Lung (tissue), 11 donors: ENCODE measurements at regions not wholly inside any gene's neighbourhood (a gene's known extent, or its start where the extent isn't known, plus 50 kb on each side); places are given as distances from the start of the nearest gene placed in this dataset.

ENCODE experiments used
- ATAC-seq: fragments of 200-7000 bp; cut with Tn5 transposase; one replicate; pipeline ENCODE4 v1.9.1; 2020; ENCODE audit warnings: moderate number of reproducible peaks; ENCODE audit not compliant: insufficient read depth, low FRiP score
- DNase-seq, 3 donors: peaks; one replicate each; pipeline ENCODE4 v3.0.0-alpha.2; 2013 to 2017
- H3K27ac ChIP-seq, 2 donors: one replicate each; pipeline ENCODE4 v1.5.1; 2013; ENCODE audit warnings: mild to moderate bottlenecking in 2 of 2, moderate library complexity in 2 of 2, control low read depth in 1 of 2, inconsistent platforms in 1 of 2, low read depth in 1 of 2, low read length in 1 of 2
- H3K27me3 ChIP-seq, 3 donors: one replicate each; pipeline ENCODE4 v1.5.1; 2013; ENCODE audit warnings: low read length in 2 of 3; ENCODE audit not compliant: control insufficient read depth in 3 of 3, insufficient read depth in 3 of 3
- H3K36me3 ChIP-seq, 4 donors: one replicate each; pipeline ENCODE4 v1.5.1; 2013; ENCODE audit warnings: low read length in 4 of 4, mild to moderate bottlenecking in 1 of 4, moderate library complexity in 1 of 4; ENCODE audit not compliant: control insufficient read depth in 4 of 4, insufficient read depth in 4 of 4
- H3K4me1 ChIP-seq, 5 donors: one replicate each; pipeline ENCODE4 v1.5.1; 2013; ENCODE audit warnings: low read length in 5 of 5, mild to moderate bottlenecking in 2 of 5, moderate library complexity in 1 of 5; ENCODE audit not compliant: control insufficient read depth in 5 of 5, insufficient read depth in 5 of 5
- H3K4me3 ChIP-seq: one replicate; pipeline ENCODE4 v1.5.1; 2013; ENCODE audit warnings: mild to moderate bottlenecking, control low read depth, moderate library complexity
- H3K9ac ChIP-seq, 2 donors: one replicate each; pipeline ENCODE4 v1.5.1; 2013; ENCODE audit warnings: low read length in 2 of 2, control low read depth in 1 of 2; ENCODE audit not compliant: insufficient read depth in 1 of 2
- H3K9me3 ChIP-seq, 4 donors: one replicate each; pipeline ENCODE4 v1.5.1; 2013; ENCODE audit warnings: low read length in 3 of 4, mild to moderate bottlenecking in 1 of 4, moderate library complexity in 1 of 4; ENCODE audit not compliant: control insufficient read depth in 4 of 4, insufficient read depth in 3 of 4
- WGBS, 2 donors: extraction: QIAGEN DNeasy Blood & Tissue Kit; methylation state at CpG; one replicate each; pipeline ENCODE4 v1.1.7; 2013; 5-methylcytosine and 5-hydroxymethylcytosine counted together
- TF ChIP-seq, protein P1 (sequence below): IDR thresholded peaks from 2 replicates; pipeline ENCODE4 v1.5.1; 2012; ENCODE audit warnings: mild to moderate bottlenecking; ENCODE audit errors: control extremely low read depth, extremely low read depth
- donor health status: control.
- donor health status: control.
- donor health status: Bipolar disorder and iron deficiency.
- donor health status: healthy.
- donor health status: DM: yes; HTN: yes; CAD: no.

DNA sequence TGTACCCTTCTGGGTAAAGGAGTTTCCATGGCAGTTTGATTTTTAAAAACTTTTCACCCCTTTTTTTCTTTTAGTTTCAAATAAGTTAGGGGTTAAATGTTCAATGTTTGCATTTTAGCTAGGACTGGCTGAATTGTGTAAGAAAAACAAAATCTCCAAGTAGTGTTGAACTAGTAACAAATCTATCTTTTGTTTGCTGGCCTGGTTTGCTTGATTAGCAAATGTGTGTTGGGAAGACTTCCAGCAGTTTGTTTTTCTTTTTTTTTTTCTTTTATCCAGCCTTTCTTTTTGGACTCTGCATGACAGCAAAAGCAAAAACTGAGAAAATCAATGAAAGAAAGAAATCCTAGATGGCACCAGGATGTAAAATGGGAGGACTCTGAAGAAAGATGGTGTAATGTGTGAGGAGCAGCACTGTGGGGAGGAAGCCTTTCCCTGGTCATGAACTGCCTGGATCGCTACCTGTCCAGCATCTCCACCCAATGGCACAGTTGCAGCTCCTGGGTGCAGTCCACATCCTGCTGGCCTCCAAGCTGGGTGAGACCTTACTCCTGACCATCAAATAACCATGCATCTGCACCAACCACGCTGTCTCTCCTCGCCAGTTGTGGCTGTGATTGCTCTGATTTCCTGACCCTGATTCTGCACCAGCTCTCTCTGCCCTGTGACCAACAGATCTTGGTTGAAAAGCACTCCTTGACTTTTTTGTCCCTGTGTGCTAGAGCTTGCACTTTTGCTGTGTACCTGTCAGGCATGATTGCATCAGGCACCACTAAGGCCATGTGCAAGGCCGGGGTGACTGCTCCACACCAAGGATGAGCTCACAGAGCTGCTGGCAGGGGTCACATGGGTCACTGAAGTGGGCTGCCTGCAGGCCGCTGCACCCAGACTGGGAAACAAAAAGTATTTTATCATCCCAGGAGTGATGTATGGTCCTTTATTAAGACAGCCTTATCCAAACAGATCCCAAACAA is 71.2 kb upstream of the ZNF236 start:
- H3K9ac ChIP-seq, result no peak overlapping the region
- H3K4me1 ChIP-seq, result peaks cover 0 to 7% (median 0%) of the 10 kb centered on the region in 5 donors
- H3K9me3 ChIP-seq, result peaks cover 0 to 10% (median 2%) of the 10 kb centered on the region in 4 donors
- TF ChIP-seq, protein P1, sequence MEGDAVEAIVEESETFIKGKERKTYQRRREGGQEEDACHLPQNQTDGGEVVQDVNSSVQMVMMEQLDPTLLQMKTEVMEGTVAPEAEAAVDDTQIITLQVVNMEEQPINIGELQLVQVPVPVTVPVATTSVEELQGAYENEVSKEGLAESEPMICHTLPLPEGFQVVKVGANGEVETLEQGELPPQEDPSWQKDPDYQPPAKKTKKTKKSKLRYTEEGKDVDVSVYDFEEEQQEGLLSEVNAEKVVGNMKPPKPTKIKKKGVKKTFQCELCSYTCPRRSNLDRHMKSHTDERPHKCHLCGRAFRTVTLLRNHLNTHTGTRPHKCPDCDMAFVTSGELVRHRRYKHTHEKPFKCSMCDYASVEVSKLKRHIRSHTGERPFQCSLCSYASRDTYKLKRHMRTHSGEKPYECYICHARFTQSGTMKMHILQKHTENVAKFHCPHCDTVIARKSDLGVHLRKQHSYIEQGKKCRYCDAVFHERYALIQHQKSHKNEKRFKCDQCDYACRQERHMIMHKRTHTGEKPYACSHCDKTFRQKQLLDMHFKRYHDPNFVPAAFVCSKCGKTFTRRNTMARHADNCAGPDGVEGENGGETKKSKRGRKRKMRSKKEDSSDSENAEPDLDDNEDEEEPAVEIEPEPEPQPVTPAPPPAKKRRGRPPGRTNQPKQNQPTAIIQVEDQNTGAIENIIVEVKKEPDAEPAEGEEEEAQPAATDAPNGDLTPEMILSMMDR, result no peak
- no peaks in the 10 kb centered on the region for H3K27me3 ChIP-seq
- ATAC-seq, result no peak
- peak in 1 of 3 donors; percentile 57 for DNase-seq
- H3K27ac ChIP-seq, result no peak overlapping the region
- no peaks in the 10 kb centered on the region for H3K36me3 ChIP-seq
- WGBS, 2 donors, result 89 to 92% methylated on average over 5 of the region's 5 CpGs
- H3K4me3 ChIP-seq, result no peak overlapping the region

DNA sequence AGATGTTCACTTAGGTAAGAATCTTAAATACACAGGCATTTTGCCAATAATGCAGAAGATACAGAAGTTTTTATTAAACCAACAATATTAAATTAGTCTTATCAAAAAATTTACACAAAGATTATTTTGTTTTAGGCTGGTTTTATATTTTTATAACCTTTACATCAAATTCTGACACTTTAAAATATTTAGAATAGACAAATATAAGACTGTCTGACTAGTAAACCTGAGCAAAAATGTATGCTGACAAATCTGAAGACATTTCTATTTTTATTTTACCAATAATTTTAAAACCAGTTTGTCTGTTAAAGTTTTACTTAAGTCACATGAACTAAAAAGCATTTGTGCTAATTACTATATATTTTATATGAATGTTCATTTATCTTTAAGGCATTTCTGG is 72.1 kb upstream of the ZNF236 start:
- Histone ChIP-seq H3K4me1 (peaks cover 0 to 7% (median 0%) of the 10 kb centered on the region in 5 donors), H3K9ac (no peak overlapping the region), H3K36me3 (no peaks in the 10 kb centered on the region), H3K9me3 (peaks cover 0 to 10% (median 2%) of the 10 kb centered on the region in 4 donors), H3K27ac (no peak overlapping the region), H3K4me3 (no peak overlapping the region), H3K27me3 (no peaks in the 10 kb centered on the region)
- no peak for ATAC-seq
- TF ChIP-seq, protein P1, result no peak
- DNase-seq, result no peak

DNA sequence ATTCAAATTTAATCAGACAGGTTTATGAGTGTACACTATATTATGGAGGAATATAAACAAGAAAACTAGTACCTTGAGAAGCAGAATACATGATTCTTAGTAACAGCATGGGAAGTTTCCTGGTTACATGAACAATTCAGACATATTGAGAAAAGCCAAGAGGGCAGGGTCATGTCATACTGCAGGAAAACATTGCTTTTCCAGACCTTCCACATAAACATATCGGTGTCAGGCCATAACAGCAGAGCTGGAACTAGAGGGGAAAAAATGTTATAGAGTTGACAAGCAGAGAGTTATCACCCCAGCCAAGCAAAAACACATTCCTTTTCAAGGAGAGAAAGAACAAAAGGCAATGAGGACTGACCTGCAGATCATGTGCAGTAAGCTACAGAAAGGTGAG is 74.7 kb upstream of the ZNF236 start:
- 77% methylated on average over 1 of the region's 1 CpG for WGBS, 2 donors
- H3K4me1 ChIP-seq, result no peaks in the 10 kb centered on the region
- peaks cover 0 to 10% (median 2%) of the 10 kb centered on the region in 4 donors for H3K9me3 ChIP-seq
- no peaks in the 10 kb centered on the region for H3K36me3 ChIP-seq
- H3K9ac ChIP-seq, result no peak overlapping the region
- DNase-seq (no peak), ATAC-seq (no peak)
- H3K4me3 ChIP-seq, result no peak overlapping the region
- no peaks in the 10 kb centered on the region for H3K27me3 ChIP-seq
- TF ChIP-seq, protein P1, result no peak
- H3K27ac ChIP-seq, result no peak overlapping the region
